OCI-LY7 (cell line): ENCODE measurements at regions not wholly inside any gene's neighbourhood (a gene's known extent, or its start where the extent isn't known, plus 50 kb on each side); places are given as distances from the start of the nearest gene placed in this dataset.

ENCODE experiments used
- CTCF ChIP-seq: fragments of 200-600 bp; sonication (generic); conservative IDR thresholded peaks from 2 replicates; pipeline ENCODE4 v1.5.1; 2014; ENCODE audit warnings: mild to moderate bottlenecking, antibody characterized with exemption, low read length, moderate library complexity, mixed read lengths
- EZH2phosphoT487 ChIP-seq: fragments of 200-600 bp; sonication (generic); IDR thresholded peaks from 2 replicates; pipeline ENCODE4 v1.6.1; 2018; ENCODE audit warnings: low read depth, borderline replicate concordance, mild to moderate bottlenecking, mixed run types, antibody characterized with exemption, low read length, moderate library complexity, mixed read lengths

- TF ChIP-seq CTCF, result no peak
- TF ChIP-seq EZH2phosphoT487, result no peak
Measured at GRCh38 chr4:37160653-37161052, 83.9 kb upstream of the NWD2 start.
